ENCODE measurements at regions not wholly inside any gene's neighbourhood (a gene's known extent, or its start where the extent isn't known, plus 50 kb on each side); places are given as distances from the start of the nearest gene placed in this dataset.
A peak's percentile ranks its signal among the peaks of the same experiment; 100 is the strongest.

- Histone ChIP-seq H3K4me3 (ENCODE audit: low read length) (peak overlapping the region; percentile 19), H3K79me2 (replicated peaks; ENCODE audit: insufficient read depth, low read length) (no peaks in the 10 kb centered on the region), H3K36me3 (ENCODE audit: insufficient read depth, low read length) (no peaks in the 10 kb centered on the region), H4K20me1 (ENCODE audit: insufficient read depth) (no peaks in the 10 kb centered on the region), H2AFZ (ENCODE audit: low read depth, low read length) (no peak overlapping the region), H3K27ac (ENCODE audit: low read length) (no peak overlapping the region), H3F3A (ENCODE audit: insufficient read depth, low read length, poor library complexity, severe bottlenecking) (peaks cover 5% of the 10 kb centered on the region), H3K9me2 (ENCODE audit: insufficient read depth, low read length) (no peaks in the 10 kb centered on the region), H3K27me3 (ENCODE audit: insufficient read depth, low read depth, low read length) (no peaks in the 10 kb centered on the region), H3K4me2 (ENCODE audit: low read length) (no peak overlapping the region), H3K9ac (ENCODE audit: low read length) (no peak overlapping the region), H3K9me3 (ENCODE audit: low read length) (no peaks in the 10 kb centered on the region)
- TF ChIP-seq EZH2 (IDR thresholded peaks at IDR 0.05; ENCODE audit: borderline replicate concordance, insufficient read depth, low read length, poor library complexity, severe bottlenecking) (no peak), TAF1 (IDR thresholded peaks at IDR 0.05; ENCODE audit: low read depth) (no peak), EP300 (conservative IDR thresholded peaks at IDR 0.05; ENCODE audit: poor library complexity, severe bottlenecking) (no peak), SMC3 (conservative IDR thresholded peaks at IDR 0.05; ENCODE audit: poor library complexity) (no peak), RAD21 (conservative IDR thresholded peaks at IDR 0.05) (no peak), MXI1 (conservative IDR thresholded peaks at IDR 0.05; ENCODE audit: poor library complexity, severe bottlenecking) (no peak), REST (IDR thresholded peaks at IDR 0.05; ENCODE audit: borderline replicate concordance) (no peak), POLR2AphosphoS5 (IDR thresholded peaks at IDR 0.05) (no peak), CTCF (IDR thresholded peaks at IDR 0.05; ENCODE audit: poor library complexity, severe bottlenecking) (no peak)
Observed at GRCh38 chr13:106919638-106920037, 351.7 kb upstream of the ARGLU1 start.

GRCh38 chr13:106919133-106919532, 351.2 kb upstream of the ARGLU1 start:
- H3K9me2 ChIP-seq (ENCODE audit: insufficient read depth, low read length) = no peaks in the 10 kb centered on the region
- TF ChIP-seq EP300 (conservative IDR thresholded peaks at IDR 0.05; ENCODE audit: poor library complexity, severe bottlenecking) = no peak
- no peak for TF ChIP-seq SMC3 (conservative IDR thresholded peaks at IDR 0.05; ENCODE audit: poor library complexity)
- no peak for TF ChIP-seq CTCF (IDR thresholded peaks at IDR 0.05; ENCODE audit: poor library complexity, severe bottlenecking)
- no peak for TF ChIP-seq RAD21 (conservative IDR thresholded peaks at IDR 0.05)
- no peak for TF ChIP-seq POLR2AphosphoS5 (IDR thresholded peaks at IDR 0.05)
- no peak for TF ChIP-seq MXI1 (conservative IDR thresholded peaks at IDR 0.05; ENCODE audit: poor library complexity, severe bottlenecking)
- no peak for TF ChIP-seq EZH2 (IDR thresholded peaks at IDR 0.05; ENCODE audit: borderline replicate concordance, insufficient read depth, low read length, poor library complexity, severe bottlenecking)
- TF ChIP-seq TAF1 (IDR thresholded peaks at IDR 0.05; ENCODE audit: low read depth) = no peak
- H3K9ac ChIP-seq (ENCODE audit: low read length) = no peak overlapping the region
- H2AFZ ChIP-seq (ENCODE audit: low read depth, low read length) = no peak overlapping the region
- H3K4me3 ChIP-seq (ENCODE audit: low read length) = no peak overlapping the region
- H3F3A ChIP-seq (ENCODE audit: insufficient read depth, low read length, poor library complexity, severe bottlenecking) = peaks cover 5% of the 10 kb centered on the region
- H3K27me3 ChIP-seq (ENCODE audit: insufficient read depth, low read depth, low read length) = no peaks in the 10 kb centered on the region
- H3K9me3 ChIP-seq (ENCODE audit: low read length) = no peaks in the 10 kb centered on the region
- no peak overlapping the region for H3K27ac ChIP-seq (ENCODE audit: low read length)
- H3K4me2 ChIP-seq (ENCODE audit: low read length) = no peak overlapping the region
- no peaks in the 10 kb centered on the region for H3K36me3 ChIP-seq (ENCODE audit: insufficient read depth, low read length)
- no peaks in the 10 kb centered on the region for H3K79me2 ChIP-seq (replicated peaks; ENCODE audit: insufficient read depth, low read length)
- no peaks in the 10 kb centered on the region for H4K20me1 ChIP-seq (ENCODE audit: insufficient read depth)

All from neural cell (in vitro differentiated cells).